Ammon's horn (tissue), 1 donor: ENCODE measurements at regions not wholly inside any gene's neighbourhood (a gene's known extent, or its start where the extent isn't known, plus 50 kb on each side); places are given as distances from the start of the nearest gene placed in this dataset.

Source experiments
- DNase-seq: peaks from one replicate; pipeline ENCODE4 v3.0.0-alpha.2; 2016; ENCODE audit warnings: low spot score

DNA sequence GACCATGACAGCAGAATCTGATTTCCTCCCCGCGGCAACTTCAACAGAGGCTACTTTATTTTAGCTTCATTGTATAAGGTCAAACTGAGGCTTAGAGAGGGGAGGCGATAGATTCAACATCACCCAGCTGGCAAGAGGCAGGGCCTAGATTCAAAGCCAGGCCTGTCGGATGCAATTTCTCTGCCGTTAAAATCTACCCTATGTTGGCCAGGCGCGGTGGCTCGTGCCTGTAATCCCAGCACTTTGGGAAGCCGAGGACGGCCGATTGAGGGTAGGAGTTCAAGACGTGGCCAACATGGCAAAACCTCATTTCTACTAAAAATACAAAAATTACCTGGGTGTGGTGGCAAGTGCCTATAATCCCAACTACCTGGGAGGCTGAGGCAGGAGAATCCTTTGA lies 182.2 kb downstream of the BCOR start:
- no peak for DNase-seq

DNA sequence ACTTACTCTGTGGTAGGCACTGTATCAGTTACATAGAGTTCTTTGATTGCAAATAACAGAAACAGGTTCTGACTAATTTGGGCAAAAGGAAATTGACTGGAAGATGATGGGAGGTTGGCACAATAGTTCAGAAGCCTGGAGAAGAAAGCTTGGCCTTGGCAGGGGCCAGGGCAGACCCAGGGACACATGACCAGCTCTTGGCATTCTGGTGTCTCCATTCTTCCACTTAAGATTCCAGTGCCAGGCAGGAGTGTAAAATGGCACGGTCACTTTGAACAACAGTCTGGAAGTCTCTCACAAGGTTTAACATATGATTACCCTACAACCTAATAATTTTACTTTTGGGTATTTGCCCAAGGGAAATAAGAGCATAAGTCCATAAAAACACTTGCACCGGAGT lies 175.9 kb downstream of the BCOR start:
- no peak for DNase-seq

DNA sequence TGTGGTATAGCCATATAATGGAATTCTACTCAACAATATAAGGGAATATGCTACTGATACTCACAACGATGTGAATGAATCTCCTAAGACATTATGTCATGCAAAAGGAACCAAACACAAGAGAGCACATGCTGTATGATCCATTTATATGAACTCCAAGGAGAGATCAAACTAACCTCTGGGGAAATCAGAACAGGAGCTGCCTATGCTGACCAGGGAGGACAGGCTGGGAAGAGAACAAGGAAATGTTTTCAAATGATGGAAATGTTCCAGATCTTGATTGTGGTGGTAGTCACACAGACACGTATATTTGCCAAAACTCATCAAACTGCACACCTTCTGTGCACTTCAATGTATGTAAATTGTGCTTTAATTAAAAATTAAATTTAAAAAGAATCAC lies 175.3 kb downstream of the BCOR start:
- DNase-seq = no peak

DNA sequence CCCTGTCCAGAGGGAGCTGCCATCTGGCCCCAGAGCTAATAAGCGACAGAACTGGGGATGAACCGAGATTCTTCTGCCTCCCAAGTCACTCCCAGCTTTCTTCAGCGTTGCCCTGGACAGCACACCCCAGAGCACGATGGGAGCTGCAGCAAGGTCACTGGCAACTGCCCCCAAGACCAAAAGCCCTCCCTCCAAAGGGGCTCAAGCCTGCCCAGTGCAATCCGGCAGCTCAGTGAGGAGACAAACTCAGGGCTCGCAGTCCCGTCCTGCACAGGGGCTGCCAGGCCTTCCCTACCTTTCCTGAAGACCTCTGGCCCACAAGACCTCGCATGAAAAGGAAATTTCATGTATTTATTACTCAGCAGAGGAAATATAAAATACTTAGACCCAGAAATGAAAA lies 174.8 kb downstream of the BCOR start:
- no peak for DNase-seq

DNA sequence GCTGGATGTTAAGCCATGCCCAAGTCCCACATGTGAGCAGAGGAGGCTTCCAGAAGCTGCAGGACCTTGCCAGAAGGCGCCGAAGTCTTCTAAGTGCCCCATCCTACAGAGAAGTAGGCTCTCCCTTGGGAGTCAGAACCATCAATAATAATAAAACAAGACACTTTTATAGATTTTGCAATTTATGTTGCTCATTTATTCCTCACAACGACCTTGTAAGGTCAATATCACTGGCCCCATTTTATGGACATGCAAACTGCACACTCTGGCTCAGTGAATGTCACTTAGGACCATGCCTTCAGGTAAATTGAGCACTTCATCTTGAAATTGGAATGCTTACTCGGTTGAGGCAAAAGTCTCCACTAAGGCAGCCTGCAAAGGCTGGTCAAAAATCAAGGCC lies 170.4 kb downstream of the BCOR start:
- no peak for DNase-seq

DNA sequence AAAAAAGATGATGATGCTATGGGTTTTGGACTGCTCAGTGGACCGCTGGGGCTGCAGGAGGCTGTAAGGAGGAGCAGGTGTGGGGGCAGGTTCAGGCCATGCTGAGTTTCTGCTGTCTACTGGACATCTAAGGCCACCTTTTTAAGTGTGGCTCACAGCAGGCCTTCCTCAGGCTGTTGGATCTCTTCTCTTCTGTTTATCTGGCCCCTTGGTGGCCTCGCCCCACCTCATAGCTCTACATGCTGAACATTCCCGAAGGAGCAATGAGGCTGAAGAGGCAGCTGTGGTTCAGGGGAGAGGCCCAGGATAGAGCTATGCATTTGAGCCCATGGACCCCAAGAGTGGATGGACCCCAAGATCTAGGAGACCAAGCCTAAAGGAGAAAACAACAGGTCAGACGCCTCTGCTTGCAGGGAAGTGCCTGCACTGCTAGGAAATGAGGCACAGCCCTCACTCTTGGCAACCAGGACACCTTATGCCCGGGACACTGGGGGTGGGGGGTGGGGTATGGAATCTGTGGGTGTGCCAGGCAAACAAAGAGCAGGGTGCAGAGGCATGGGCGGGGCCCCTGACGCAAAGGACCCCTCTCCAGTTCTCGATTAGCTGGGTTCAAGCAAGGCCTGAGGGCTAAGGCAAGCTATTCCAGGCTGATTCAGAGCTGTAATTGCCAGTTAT lies 168.9 kb downstream of the BCOR start:
- DNase-seq = no peak

DNA sequence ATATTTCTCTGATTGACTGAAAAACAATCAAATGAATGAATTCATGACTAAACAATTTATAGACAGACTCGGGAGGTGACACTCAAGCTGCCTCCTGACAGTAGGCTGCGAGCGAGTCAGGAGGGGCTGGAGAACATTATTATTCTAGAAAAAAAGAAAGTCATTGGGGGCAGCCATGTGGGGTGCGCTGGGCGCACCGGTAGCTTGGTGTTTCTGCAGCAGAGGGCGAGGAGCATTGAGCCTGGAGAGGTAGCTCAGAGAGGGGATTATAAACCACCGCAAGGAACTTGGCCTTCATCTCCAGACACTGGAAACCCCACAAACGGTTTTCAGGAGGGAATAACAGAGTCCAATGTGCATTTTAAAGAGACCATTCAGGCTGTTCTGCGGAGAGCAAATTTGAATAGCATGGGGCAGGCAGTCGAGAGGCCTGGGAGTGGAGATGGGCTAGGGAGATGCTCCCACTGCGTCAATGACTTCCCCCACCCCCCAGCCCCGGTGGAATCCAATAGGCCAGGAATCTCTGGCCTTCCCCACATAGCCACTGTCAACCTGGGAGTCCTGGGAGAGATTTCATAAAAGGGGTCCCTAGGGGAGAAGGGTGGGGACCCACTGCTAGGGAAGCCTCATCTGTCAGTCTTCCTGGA lies 168.3 kb downstream of the BCOR start:
- DNase-seq = no peak

DNA sequence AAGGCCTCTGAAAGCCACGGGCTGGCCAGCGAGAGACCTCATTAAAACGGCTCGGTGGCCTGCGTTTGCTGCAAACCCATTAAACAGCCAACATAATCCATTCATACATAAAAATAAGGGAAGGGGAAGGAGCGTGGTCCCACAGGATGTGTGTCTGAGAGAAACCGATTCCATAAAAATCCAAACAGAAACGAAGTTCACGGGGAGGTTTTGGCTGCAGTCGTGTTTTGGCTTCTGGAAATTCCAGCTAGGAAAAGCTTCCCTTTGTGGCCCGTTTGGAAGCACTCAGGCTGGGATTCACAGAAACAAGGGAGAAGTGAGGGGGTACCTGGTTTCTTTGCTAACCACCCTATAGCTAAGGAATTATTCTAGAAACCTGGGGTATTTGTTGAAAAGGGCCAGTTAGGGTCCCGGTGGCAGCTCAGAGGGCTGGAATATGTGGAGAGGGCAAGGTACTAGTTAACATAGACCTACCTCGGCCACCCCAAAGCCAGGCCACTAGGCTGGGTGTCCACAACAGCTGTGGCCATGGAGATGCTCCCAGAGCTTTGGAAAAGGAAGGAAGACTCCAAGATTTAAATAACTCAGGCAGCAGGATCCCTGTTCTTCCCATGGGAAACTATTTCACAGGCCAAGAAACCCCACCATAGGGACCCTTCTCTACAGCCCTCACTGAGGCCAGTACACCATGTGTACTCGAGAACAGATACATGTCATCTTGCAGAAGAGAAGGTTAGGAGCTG lies 166.8 kb downstream of the BCOR start:
- DNase-seq = no peak

DNA sequence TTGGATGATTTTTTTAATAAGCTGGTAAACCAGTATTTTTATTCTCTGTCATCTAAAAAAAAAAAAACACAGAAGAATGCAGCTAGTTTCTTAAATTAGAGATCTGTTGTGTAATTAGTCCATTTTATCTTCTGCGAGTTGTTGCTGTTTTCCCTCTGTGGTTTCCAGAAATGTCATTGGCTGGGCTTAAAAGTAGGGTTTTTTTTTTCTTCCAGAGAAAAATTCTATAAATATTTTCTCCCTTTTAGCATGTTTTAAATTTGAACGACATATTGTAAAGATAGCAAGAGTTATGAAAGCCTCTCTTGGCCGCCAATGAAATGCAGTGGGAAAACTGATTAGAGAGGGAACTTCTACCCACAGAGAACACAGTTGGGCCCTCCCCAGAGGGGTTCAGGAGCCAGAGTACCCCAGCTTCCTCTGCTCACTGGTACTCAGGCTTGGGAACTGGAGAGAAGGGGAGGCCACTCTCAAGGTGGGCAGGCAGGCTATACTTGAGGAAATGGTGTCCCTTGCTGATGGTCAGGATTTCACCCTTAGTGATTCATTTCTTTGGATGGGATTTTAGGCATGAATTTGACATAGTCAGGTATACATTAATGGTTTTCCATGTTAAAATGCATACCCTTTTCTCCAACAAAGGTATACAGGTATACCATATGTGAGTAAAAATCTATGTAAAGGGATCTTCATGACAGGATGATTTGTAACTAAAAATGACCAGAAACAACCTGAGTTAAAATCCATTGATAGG lies 166.1 kb downstream of the BCOR start:
- DNase-seq = no peak

DNA sequence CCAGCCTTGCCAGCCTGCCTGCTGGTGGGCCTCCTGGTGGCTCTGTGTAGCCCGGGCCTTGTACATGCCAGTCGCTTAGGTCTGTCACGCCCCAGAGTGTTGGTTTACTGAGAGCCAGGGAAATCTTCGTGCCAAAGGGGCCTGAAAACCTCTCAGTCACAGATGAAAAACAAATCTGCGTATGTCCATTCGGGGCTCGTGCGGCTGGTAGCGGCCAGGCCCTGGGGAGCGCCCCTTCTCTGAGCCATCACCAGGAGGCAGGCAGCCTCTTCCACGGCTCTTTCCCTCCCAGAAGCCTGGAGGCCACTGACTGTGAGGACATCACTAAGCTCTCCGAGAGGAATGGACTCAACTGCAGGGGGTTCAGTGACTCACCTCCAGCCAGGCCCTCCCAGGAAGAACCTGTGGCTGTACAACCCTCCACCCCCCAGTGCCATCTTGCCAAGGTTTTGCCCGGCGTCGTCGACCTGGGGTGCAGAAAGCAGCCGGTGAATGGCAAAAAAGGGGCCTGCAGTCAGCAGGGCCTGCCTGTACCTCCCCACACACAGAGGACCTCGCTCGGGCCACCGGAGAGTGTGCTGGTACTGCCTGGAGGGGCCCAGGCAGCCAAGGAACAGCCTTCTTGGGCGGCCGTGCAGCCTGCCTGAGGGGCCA lies 162.2 kb downstream of the BCOR start:
- no peak for DNase-seq

DNA sequence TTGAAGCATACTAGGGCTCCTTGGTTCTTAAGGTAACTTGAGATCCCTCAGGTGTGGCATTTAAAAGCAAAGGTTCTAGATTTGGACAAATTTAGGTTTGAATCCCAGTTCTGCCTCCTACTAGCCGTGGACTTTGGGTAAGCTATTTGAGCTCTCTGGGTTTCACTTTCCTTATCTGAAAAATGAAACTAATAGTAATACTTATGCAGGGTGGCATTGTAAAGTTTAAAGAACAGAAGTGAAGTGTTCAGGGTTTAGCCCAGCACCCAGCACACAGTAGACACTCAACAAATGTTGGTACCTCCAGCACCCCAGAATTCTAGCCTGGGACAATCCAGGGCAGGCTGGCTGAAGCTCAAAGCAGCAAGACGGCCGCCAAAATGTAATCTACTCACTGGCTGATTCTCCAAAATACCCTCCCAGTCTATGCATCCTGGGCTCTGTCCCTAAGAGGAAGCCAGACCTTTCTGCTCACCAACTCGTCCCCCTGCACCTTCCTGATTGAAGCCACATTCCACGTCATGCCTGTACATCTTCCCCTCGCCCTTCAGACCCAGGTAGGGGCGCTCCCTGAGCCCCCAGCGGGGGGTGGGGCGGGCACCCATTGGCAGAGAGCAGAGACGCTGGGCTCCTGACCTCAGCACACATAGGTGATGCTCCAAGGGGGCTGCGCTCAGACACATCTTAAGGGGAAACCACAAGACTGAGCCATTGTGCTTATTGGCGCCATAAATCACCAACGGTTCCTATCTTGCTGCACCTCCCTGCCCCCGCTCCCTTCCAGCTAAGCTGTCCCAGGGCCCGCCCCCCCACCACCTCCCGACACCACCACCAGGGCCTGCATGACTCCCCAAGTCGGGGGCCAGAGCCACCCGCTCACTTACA lies 160.6 kb downstream of the BCOR start:
- no peak for DNase-seq

DNA sequence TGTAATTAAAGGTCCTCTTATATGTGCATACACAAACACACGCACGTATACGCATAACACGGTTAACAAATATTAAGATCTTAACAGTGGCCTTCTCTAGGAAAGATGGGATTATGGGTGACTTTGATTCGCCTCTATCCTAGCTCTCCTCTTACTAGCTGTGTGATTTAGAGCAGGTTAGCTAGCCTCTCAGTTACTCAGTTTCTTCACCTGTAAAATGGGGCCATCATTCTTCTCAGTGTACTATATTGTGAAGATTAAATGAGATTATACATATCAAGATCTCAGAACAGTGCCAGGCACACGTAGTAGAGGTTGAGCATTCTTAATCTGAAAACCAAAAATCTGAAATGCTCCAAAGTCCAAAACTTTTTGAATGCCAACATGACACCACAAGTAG lies 159.3 kb downstream of the BCOR start:
- no peak for DNase-seq

DNA sequence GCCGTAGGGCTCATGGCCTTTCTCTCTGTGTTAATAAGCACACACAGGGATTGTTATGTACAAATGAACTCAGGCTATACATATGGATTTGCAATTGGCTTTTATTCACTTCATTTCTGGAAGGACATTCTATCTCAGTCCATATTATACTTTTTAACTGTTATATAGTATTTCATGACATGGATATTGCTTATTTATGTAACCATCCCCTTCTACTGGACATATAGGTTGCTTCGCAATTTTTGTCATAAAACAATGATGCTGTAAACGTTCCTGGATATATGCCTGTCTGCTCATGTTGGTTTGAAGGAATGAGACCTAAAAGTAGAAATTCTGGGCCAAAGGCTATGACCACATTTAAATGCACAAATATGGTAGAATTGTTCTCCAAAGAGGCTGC lies 158.1 kb downstream of the BCOR start:
- DNase-seq = no peak

DNA sequence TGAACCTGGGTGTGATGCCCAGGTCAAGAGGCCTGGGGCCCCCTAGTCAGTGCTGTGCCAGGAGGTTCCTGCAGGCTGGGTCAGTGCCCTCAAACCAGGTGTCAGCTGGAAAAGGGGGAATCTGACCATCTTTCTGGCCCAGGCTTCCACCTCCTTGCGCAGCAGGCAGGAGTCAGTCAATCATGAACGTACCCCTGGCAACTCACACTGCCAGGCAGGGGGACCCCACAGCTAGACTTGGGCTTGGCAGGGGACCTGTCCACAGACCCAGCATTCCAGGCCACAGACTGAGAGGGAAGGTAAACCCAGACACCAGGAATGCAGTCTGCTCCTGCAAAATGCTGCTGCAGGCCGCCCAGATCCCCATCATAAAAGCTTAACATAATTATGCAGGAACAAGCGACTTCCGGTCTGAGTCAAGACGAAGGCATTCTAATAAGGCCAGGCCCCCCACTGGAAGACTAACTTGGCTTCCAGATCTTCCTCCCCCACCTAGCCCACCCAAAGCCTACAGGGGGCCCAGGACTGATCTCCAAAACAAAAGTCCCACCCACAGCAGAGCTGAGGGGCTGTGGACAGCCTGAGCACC lies 156.3 kb downstream of the BCOR start:
- DNase-seq = no peak

DNA sequence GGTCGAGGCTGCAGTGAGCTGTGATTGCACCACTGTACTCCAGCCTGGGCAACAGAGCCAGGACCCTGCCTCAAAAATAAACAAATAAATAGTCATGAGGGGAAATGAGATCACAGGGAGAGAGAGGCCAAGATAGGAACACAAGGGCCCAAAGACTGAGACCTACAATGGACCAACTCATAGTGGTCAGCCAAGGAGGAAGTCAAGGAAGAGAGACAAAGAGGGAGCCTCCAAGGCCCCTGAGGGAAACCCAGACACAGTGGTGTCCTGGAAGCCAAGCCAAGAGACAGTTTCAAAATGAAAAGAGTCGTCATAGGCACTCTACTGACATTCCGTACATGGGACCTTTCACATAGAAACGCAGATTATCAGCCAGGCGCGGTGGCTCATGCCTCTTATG lies 153.3 kb downstream of the BCOR start:
- no peak for DNase-seq

DNA sequence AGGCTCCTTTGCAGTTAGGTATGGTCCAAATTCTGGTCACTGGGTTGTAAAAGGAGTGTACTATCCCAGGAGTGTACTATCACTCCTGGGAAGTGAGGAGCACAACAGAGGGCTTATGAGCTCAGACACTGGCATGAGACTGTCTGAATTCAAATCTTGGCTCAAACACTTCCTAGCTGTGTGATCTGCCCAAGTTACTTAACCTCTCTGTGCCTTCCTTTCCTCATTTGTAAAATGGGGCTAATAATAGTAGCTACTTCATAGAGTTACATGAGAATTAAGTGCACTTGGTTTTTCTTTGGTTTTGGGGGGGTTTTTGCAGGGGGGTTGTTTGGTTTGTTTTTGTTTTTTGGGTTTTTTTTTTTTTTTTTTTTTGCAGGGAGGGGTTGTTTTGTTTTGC lies 152.0 kb downstream of the BCOR start:
- DNase-seq = no peak

DNA sequence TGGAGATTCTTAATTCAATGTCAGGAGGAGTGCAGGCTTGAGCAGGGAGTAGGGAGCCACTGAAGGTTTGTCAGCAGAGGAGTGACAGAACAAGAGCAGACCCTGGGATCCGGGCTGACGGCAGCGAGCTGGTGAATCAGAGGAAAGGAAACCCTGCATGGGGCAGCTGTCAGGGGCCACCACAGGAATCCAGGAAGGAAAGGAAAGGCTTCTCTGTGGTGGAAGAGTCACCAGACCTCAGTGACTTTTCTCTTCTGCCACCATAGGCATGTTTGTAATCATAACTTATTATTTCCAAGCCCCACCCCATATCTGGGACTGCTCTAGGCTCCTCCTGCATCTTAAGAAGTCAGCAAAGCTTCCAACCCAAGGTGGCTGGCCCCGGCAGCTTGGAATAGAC lies 150.9 kb downstream of the BCOR start:
- DNase-seq = no peak

DNA sequence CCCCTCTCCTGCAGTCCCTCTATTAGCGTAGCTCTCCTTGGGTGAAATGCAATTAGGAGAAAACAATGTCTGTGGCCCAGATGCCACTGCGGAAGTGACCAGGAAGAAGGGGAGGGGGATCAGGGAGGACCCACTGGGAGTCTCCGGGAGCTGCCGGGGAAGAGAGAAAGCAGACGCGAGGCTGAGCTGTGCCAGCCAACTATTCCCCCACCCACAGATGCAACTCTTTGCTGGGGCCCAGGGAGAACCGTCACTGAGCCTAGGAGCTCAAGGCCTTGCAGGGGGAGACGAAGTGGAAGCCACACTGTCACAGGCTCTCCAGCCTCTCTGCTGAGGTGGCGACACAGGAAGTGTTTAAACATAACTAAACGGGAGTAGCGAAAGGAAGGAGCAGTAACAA lies 149.2 kb downstream of the BCOR start:
- DNase-seq = no peak

DNA sequence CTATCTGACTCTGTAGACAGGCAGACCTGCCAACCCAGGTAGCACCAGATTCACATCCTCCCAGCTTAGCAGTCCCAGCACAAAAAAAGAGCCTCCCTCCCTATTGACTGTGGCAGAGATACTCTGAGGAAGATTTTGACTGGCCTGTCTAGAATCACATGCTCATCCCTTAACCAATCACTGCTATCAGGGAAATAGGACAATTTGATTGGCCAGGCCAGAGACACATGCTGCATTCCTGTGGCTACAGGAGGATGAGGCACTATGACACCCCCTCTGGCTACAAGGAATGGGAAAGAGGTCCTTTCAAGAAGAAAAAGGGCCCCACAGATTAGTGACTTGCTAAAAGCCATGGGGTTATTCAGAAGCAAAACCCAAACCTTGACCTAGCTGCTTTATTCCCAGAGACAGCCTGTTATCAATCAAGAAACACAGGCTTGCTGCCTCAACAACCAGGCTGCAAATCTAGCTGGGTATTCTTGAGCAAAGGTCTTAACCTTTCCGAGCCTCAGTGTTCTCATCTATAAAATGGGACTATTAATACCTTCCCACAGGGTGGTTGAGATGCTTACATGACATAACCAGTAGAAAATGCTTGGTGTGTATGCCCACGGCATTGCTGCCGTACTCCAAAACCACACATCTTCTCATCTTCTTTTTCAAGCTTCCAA lies 147.6 kb downstream of the BCOR start:
- no peak for DNase-seq

DNA sequence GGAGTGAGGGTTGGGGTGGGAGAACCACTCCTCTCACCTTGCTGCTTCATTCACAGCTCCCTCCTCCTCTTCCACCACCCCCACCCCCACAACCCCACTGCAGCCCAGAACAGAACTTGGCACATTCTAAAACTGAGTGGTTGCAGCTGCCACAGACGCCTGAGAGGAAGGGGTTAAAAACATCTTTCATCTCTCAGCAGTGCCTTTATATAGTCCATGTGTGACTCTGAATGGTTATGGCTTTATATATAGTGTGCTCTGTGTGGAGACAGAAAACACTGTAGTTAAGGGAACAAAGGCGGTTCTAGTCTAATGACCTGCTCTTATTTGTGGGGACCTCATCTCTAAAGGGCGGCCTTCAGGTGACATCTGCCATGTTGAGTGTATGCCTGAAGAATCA lies 144.8 kb downstream of the BCOR start:
- DNase-seq = no peak
